ENCODE measurements at regions not wholly inside any gene's neighbourhood (a gene's known extent, or its start where the extent isn't known, plus 50 kb on each side); places are given as distances from the start of the nearest gene placed in this dataset.

- TF ChIP-seq, protein P1, sequence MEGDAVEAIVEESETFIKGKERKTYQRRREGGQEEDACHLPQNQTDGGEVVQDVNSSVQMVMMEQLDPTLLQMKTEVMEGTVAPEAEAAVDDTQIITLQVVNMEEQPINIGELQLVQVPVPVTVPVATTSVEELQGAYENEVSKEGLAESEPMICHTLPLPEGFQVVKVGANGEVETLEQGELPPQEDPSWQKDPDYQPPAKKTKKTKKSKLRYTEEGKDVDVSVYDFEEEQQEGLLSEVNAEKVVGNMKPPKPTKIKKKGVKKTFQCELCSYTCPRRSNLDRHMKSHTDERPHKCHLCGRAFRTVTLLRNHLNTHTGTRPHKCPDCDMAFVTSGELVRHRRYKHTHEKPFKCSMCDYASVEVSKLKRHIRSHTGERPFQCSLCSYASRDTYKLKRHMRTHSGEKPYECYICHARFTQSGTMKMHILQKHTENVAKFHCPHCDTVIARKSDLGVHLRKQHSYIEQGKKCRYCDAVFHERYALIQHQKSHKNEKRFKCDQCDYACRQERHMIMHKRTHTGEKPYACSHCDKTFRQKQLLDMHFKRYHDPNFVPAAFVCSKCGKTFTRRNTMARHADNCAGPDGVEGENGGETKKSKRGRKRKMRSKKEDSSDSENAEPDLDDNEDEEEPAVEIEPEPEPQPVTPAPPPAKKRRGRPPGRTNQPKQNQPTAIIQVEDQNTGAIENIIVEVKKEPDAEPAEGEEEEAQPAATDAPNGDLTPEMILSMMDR (IDR thresholded peaks at IDR 0.05) = no peak
- H3K36me3 ChIP-seq = no peaks in the 10 kb centered on the region
- no peaks in the 10 kb centered on the region for H3K4me1 ChIP-seq
- no peak overlapping the region for H3K4me3 ChIP-seq
- ATAC-seq (no peak), DNase-seq (no peak)
- H3K27me3 ChIP-seq (ENCODE audit: low read depth) = peaks cover 10% of the 10 kb centered on the region
- intact Hi-C loops (cut with DNase I) = no loop called here
- no peaks in the 10 kb centered on the region for H3K9me3 ChIP-seq
- H3K27ac ChIP-seq = no peak overlapping the region
Measured at GRCh38 chr14:101241147-101241546, 320.1 kb upstream of the DIO3 start.

DNA sequence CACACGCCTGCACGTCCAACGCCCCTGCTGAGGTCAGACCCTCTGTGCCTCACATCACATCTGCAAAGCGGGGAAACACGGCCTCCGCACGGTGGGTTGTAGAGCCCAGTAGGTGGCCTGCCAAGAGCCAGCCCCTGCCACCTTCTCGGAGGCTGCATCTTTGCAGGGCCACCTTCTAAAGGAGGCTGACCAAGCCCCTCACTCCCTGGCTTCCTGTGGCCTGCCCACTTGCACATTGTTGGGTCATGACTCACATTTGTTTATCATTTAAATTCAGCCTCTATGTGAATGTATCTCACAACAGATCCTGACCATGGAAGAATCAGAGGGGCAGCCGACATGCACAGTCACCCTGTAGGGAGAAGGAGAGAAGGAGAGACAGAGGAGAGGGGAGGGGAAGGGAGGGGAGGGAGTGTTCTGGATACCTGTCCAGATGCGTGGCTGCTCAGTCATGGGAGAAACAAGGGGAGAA is 319.5 kb upstream of the DIO3 start:
- H3K4me3 ChIP-seq = no peak overlapping the region
- intact Hi-C loops (cut with DNase I) = no loop called here

GRCh38 chr14:101242442-101243385 is 318.6 kb upstream of the DIO3 start:
- no peak overlapping the region for H3K4me3 ChIP-seq
- ATAC-seq (peak in 1 of 2 donors; percentile 42), DNase-seq (no peak)
- H3K27me3 ChIP-seq (ENCODE audit: low read depth) = peaks cover 13% of the 10 kb centered on the region
- intact Hi-C loops (cut with DNase I) = no loop called here
- H3K4me1 ChIP-seq = no peaks in the 10 kb centered on the region
- H3K27ac ChIP-seq = no peak overlapping the region
- no peaks in the 10 kb centered on the region for H3K9me3 ChIP-seq
- TF ChIP-seq, protein P1 (IDR thresholded peaks at IDR 0.05) = no peak
- no peaks in the 10 kb centered on the region for H3K36me3 ChIP-seq

More for the DNA sequence above, 319.5 kb upstream of the DIO3 start:
- no peak overlapping the region for H3K27ac ChIP-seq
- no peak for ATAC-seq
- TF ChIP-seq, protein P1 (IDR thresholded peaks at IDR 0.05) = no peak
- no peaks in the 10 kb centered on the region for H3K4me1 ChIP-seq
- peak; percentile 35 for DNase-seq
- no peaks in the 10 kb centered on the region for H3K9me3 ChIP-seq
- peaks cover 10% of the 10 kb centered on the region for H3K27me3 ChIP-seq (ENCODE audit: low read depth)
- H3K36me3 ChIP-seq = no peaks in the 10 kb centered on the region

DNA sequence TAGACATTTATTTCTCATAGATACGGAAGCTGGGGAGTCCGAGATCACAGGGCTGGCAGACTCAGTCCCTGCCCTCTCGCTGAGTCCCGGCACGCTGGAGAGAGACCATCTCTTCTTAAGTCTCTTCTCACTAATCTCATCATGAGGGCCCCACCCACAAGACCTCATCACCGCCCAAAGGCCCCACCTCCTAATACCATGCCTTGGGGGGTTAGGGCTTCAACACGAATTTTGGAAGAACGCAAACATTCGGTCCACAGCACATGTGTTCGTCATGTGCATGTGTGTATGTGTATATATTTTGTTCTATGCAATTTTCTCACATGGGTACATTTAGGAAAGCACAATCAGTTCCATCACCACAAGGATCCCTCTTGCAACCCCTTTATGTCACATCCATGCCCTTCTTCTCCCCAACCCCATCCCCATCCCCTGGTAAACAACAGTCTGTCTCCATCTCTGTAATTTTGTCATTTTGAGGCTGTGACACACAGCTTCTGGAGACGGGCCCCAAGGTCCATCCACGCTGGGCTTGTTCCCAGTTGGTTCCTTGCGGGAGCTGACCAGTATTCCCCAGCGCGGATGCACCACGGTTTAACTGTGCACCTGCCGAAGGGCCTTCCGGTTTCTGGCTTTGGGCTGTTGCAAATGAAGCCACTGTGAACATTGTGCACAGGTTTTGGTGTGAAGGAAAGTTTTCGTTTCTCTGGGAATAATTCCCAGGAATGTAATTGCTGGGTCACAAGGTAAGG is 317.5 kb upstream of the DIO3 start:
- ATAC-seq (no peak), DNase-seq (no peak)
- Histone ChIP-seq H3K9me3 (no peaks in the 10 kb centered on the region), H3K36me3 (no peaks in the 10 kb centered on the region), H3K4me3 (no peak overlapping the region), H3K4me1 (no peaks in the 10 kb centered on the region), H3K27ac (no peak overlapping the region), H3K27me3 (ENCODE audit: low read depth) (peaks cover 14% of the 10 kb centered on the region)
- TF ChIP-seq, protein P1 (IDR thresholded peaks at IDR 0.05) = no peak
- intact Hi-C loops (cut with DNase I) = no loop called here

DNA sequence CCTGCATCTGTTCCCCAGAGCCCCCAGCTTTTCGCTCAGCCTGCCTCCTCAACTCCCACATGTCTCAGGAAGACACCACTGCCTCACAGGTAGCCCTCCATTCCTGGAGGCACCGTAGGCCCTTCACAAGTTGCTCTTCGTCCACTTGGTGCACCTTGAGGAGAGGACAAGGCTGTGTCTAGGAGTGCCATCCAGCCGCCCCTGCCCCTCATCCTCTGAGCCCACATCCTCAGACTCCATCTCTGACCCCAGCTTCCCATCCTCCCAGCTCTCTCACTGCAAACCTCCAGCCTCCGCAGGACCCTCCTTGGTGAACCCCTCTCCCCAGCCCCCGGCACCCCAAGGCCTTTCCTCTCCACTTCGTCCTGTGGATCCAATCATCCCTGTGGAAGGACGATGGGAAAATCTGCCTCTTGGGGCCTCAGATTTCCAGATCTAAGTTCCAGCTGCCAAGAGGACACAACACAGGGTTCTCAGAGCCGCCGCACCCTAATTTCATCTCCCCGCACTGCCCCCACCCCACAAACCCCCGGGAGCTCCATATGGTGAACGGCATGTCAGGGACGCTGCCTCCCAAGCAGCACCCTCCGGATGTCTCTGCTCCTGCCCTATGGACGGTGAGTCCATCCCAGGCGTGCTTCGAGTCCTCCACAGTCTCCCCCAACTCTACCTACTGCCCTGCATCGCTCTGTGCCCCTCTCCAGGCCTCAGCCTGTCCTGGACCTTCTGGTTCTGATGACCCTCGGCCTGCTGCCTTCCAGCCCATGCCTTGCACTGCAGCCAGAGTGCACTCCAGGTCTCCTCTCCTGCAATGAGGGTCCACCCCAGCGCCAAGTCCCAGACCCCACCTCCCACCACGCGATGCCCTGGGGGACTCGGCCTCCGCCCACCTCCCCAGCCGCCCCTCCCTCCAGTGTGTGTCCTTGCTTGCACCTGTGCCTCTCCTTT is 314.1 kb upstream of the DIO3 start:
- H3K4me1 ChIP-seq = no peaks in the 10 kb centered on the region
- H3K9me3 ChIP-seq = no peaks in the 10 kb centered on the region
- DNase-seq (no peak), ATAC-seq (peak in 1 of 2 donors; percentile 20)
- intact Hi-C loops (cut with DNase I) = no loop called here
- H3K36me3 ChIP-seq = no peaks in the 10 kb centered on the region
- H3K27ac ChIP-seq = no peak overlapping the region
- no peak overlapping the region for H3K4me3 ChIP-seq
- TF ChIP-seq, protein P1 (IDR thresholded peaks at IDR 0.05) = no peak
- peaks cover 4% of the 10 kb centered on the region for H3K27me3 ChIP-seq (ENCODE audit: low read depth)

Data from lower lobe of right lung (tissue), 2 donors.